Fibroblast of mammary gland (primary cell): ENCODE measurements at regions not wholly inside any gene's neighbourhood (a gene's known extent, or its start where the extent isn't known, plus 50 kb on each side); places are given as distances from the start of the nearest gene placed in this dataset.

Experiments
- DNase-seq: peaks from one replicate; pipeline ENCODE4 v3.0.0-alpha.2; 2010; ENCODE audit warnings: low read depth
- H3K4me3 ChIP-seq: 2 replicates; pipeline ENCODE4 v1.5.1; 2011; ENCODE audit warnings: low read depth, mild to moderate bottlenecking, low read length, moderate library complexity; ENCODE audit not compliant: control insufficient read depth
- TF ChIP-seq, protein P1 (sequence below): conservative IDR thresholded peaks from 2 replicates; pipeline ENCODE4 v1.5.1; 2011; ENCODE audit warnings: low read depth, low read length, inconsistent platforms; ENCODE audit not compliant: control insufficient read depth, insufficient read depth

DNA sequence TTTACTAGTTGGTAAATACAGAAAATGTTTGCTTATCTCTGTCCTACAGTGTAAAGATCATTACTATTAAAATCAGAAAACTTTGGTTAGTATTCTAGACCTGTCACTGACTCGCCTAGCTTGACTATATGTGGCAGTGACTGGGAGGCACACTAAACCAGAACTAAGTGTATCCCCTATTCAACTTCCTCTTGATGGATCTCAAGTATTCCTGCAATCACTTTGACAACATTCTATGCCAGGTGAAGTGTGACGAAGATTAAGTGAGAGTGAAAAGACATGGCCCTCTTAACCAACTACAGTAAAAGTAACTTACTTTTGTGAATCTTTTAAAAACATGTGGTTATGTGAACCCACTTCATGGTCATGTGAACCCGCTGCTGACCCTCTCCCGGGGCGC lies 223.0 kb upstream of the ADAMTS5 start:
- TF ChIP-seq, protein P1, sequence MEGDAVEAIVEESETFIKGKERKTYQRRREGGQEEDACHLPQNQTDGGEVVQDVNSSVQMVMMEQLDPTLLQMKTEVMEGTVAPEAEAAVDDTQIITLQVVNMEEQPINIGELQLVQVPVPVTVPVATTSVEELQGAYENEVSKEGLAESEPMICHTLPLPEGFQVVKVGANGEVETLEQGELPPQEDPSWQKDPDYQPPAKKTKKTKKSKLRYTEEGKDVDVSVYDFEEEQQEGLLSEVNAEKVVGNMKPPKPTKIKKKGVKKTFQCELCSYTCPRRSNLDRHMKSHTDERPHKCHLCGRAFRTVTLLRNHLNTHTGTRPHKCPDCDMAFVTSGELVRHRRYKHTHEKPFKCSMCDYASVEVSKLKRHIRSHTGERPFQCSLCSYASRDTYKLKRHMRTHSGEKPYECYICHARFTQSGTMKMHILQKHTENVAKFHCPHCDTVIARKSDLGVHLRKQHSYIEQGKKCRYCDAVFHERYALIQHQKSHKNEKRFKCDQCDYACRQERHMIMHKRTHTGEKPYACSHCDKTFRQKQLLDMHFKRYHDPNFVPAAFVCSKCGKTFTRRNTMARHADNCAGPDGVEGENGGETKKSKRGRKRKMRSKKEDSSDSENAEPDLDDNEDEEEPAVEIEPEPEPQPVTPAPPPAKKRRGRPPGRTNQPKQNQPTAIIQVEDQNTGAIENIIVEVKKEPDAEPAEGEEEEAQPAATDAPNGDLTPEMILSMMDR = no peak
- no peak overlapping the region for H3K4me3 ChIP-seq
- DNase-seq = no peak

DNA sequence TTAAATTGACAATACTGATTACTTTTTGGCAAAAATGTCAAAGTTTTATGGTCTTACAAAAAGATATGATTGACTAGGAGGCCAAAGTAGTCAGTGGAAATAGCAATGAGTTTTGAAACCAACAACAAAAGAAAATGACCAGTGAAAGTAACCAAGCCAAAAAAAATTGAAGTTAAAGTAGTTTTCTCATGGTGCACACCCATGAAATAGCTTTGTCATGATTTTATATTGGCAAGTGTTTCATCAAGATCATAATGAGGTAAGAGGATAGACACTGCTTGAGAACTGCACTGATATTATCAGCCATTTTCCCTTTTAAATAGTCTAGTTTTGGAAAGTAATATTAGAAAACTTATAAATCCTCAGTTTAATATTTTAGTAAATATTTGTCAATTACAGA lies 206.2 kb upstream of the ADAMTS5 start:
- TF ChIP-seq, protein P1 = no peak
- H3K4me3 ChIP-seq = no peak overlapping the region
- peak; percentile 63 for DNase-seq

DNA sequence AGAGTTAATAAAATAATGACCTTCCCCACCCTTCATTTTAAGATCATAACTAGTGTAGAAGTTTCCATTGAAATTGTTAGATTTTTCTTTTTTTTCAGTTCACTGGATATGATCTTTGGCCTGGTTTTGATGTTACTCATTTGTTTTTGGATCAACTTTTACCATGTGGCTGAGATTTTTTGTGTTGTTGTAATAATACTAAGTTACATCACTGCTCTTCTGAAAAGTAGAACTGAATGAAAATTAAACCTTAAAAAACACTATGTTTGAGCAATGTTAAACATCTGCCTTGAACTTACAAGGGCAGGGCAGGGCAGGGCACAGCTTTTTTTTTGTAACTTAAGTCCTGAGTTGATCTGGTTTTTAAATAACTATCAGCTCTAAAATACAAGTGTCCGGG lies 204.8 kb upstream of the ADAMTS5 start:
- H3K4me3 ChIP-seq = no peak overlapping the region
- TF ChIP-seq, protein P1 = no peak
- DNase-seq = peak; percentile 86

DNA sequence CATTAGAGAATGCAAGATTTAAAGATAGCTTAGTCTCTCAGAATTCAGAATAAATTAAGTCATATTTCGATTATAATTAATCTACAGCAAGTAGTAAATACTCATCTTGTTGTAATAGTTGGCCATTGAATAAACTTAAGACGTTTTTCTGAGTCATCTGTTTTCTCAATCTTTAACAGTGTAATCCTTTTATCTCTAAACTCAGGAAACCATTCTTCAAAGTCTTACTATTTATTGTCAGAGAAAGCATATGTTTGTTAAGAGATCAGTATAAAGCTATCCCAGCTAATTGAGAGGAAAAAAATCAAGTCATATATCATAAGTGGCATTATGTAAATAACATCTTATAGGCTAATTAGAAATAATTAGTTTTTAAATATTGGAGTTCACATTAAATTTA lies 201.2 kb upstream of the ADAMTS5 start:
- H3K4me3 ChIP-seq = no peak overlapping the region
- DNase-seq = peak; percentile 60
- TF ChIP-seq, protein P1 = no peak

DNA sequence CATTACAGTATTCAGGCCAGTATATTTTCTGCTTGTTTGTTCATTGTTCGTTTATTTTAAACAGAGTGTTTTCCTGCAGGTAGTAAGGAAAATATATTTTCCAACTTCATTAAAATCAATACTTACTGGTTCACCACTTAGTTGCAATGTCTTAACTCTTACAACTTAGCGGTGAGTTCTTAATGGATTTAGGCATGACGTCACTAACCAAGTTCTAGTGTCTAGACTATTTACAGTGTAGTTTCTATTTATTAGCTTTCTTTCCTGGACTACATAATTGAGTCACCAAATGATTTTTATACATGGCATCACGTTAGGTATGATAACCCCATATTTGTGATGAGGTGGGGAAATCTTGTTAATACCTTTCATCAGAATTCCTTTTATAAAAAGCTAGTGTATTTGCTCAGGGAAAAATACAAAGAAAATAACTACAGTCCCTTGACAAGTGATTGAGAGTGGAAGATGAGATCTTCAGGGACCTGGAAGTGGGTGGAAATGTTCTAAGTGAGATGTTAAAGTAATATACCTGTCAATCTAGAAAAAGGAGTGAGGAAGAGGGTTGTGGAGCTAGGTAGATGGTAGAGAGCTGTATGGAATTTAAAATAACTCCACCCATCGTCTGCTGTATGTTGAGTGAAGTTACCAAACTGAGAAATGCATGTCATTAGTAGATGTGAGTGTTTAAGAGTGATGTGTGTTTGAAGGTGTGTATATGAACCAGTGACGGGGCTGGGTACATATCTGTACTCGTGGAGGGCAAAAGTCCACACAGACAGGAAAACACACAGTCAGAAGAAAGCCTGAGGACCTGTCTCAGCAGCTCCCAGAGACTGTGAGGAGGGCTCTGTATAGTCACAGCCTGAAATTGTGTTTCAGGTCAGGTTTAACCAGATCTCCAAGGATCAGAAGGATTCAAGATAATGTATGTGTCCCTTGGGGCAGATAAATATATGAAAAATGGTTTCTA lies 197.6 kb upstream of the ADAMTS5 start:
- H3K4me3 ChIP-seq = no peak overlapping the region
- peak; percentile 10 for DNase-seq
- TF ChIP-seq, protein P1 = no peak

DNA sequence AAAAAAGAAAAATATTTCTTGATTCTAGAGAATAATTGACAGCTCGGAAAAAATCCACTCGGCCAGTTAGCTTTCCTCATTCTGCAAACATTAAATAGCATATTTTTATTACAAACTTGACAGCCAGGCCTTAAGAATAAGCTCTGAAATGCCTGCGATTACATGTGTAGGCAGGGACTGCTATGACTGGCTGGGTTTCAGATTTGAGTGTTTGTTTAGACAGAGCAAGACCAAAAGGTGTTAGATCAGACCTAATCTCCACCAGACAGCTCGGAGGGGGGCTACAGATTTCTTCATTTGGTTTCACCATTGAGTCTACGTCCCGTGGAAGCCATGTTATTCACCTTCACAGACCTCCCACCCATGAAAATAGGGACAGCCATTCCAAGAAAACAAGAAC lies 192.1 kb upstream of the ADAMTS5 start:
- no peak for DNase-seq
- H3K4me3 ChIP-seq = no peak overlapping the region
- TF ChIP-seq, protein P1 = no peak
